WTC11 (cell line): ENCODE measurements at regions not wholly inside any gene's neighbourhood (a gene's known extent, or its start where the extent isn't known, plus 50 kb on each side); places are given as distances from the start of the nearest gene placed in this dataset.

Experiments used
- ATAC-seq: fragments of 200-7000 bp; cut with Tn5 transposase; 2 replicates; pipeline ENCODE4 v1.10.0; 2021; ENCODE audit warnings: mild to moderate bottlenecking, moderate library complexity
- CTCF ChIA-PET: fragments of 300-600 bp; sonication (Branson Sonifier 250); formaldehyde crosslinking; loops from one replicate; lab custom pipeline; 2021; ENCODE audit warnings: antibody characterized with exemption; lab: Charles Lee
- POLR2A ChIA-PET: fragments of 350-600 bp; sonication (Branson Sonifier 250); formaldehyde crosslinking; loops from one replicate; lab custom pipeline; 2021; ENCODE audit warnings: antibody characterized with exemption; lab: Charles Lee
- DNase-seq: peaks from one replicate; pipeline ENCODE4 v3.0.0; 2021; ENCODE audit warnings: low spot score
- H3K27ac Mint-ChIP-seq: 2 replicates; pipeline ENCODE4 v1.8.0; 2021; ENCODE audit warnings: mixed read lengths
- H3K27me3 Mint-ChIP-seq: 2 replicates; pipeline ENCODE4 v1.8.0; 2021; ENCODE audit warnings: low read depth, mild to moderate bottlenecking, moderate library complexity, mixed read lengths
- H3K36me3 Mint-ChIP-seq: 2 replicates; pipeline ENCODE4 v1.8.0; 2021; ENCODE audit warnings: mixed read lengths
- H3K4me1 Mint-ChIP-seq: 2 replicates; pipeline ENCODE4 v1.8.0; 2022; ENCODE audit warnings: mixed read lengths
- H3K4me3 Mint-ChIP-seq: 2 replicates; pipeline ENCODE4 v1.8.0; 2021; ENCODE audit warnings: mild to moderate bottlenecking, moderate library complexity, mixed read lengths
- H3K9me3 Mint-ChIP-seq: 2 replicates; pipeline ENCODE4 v1.8.0; 2021; ENCODE audit warnings: mixed read lengths
- CREB1 ChIP-seq: sonication (generic); formaldehyde crosslinking; IDR thresholded peaks from 2 replicates; pipeline ENCODE4 v1.8.0; 2023; ENCODE audit warnings: mild to moderate bottlenecking, missing genetic modification reagents
- EMX1 ChIP-seq: fragments of 250-450 bp; sonication (Bioruptor Pico); IDR thresholded peaks from 2 replicates; pipeline ENCODE4 v1.8.0; 2021; ENCODE audit warnings: mild to moderate bottlenecking
- ETV6 ChIP-seq: sonication (generic); formaldehyde crosslinking; IDR thresholded peaks from 2 replicates; pipeline ENCODE4 v1.8.1; 2022; ENCODE audit warnings: mild to moderate bottlenecking, missing genetic modification reagents
- HMGA2 ChIP-seq: fragments of 250-450 bp; sonication (Bioruptor Pico); IDR thresholded peaks from 2 replicates; pipeline ENCODE4 v1.4.0; 2021; ENCODE audit warnings: mild to moderate bottlenecking, moderate library complexity
- NR1H2 ChIP-seq: sonication (generic); formaldehyde crosslinking; IDR thresholded peaks from 2 replicates; pipeline ENCODE4 v1.9.0; 2021; ENCODE audit warnings: mild to moderate bottlenecking, moderate library complexity, missing genetic modification reagents
- OVOL2 ChIP-seq: fragments of 250-450 bp; sonication (Bioruptor Pico); IDR thresholded peaks from 2 replicates; pipeline ENCODE4 v1.9.0; 2021; ENCODE audit warnings: mild to moderate bottlenecking, borderline replicate concordance
- PRRX2 ChIP-seq: fragments of 250-450 bp; sonication (Bioruptor Pico); IDR thresholded peaks from 2 replicates; pipeline ENCODE4 v1.8.0; 2021; ENCODE audit warnings: mild to moderate bottlenecking
- SOX15 ChIP-seq: fragments of 250-450 bp; sonication (Bioruptor Pico); IDR thresholded peaks from 2 replicates; pipeline ENCODE4 v1.9.0; 2021; ENCODE audit warnings: mild to moderate bottlenecking
- TEAD4 ChIP-seq: sonication (generic); formaldehyde crosslinking; IDR thresholded peaks from 2 replicates; pipeline ENCODE4 v1.8.0; 2022; ENCODE audit warnings: mild to moderate bottlenecking, missing genetic modification reagents
- ZBTB21 ChIP-seq: sonication (generic); formaldehyde crosslinking; IDR thresholded peaks from 2 replicates; pipeline ENCODE4 v1.8.1; 2023; ENCODE audit warnings: mild to moderate bottlenecking, missing genetic modification reagents, borderline replicate concordance
- ZNF416 ChIP-seq: fragments of 250-450 bp; sonication (Bioruptor Pico); IDR thresholded peaks from 2 replicates; pipeline ENCODE4 v1.9.0; 2021; ENCODE audit warnings: mild to moderate bottlenecking, inconsistent platforms
- ZNF423 ChIP-seq: fragments of 250-450 bp; sonication (Bioruptor Pico); IDR thresholded peaks from 2 replicates; pipeline ENCODE4 v2.1.2; 2022; ENCODE audit warnings: mild to moderate bottlenecking, moderate library complexity
- ZNF671 ChIP-seq: fragments of 250-450 bp; sonication (Bioruptor Pico); IDR thresholded peaks from 2 replicates; pipeline ENCODE4 v1.8.0; 2021; ENCODE audit warnings: mild to moderate bottlenecking
- TF ChIP-seq, protein P1 (sequence below): sonication (generic); formaldehyde crosslinking; IDR thresholded peaks from 2 replicates; pipeline ENCODE4 v1.8.0; 2023; ENCODE audit warnings: missing genetic modification reagents, mild to moderate bottlenecking, borderline replicate concordance
- TF ChIP-seq, protein P2 (sequence below): sonication (generic); formaldehyde crosslinking; conservative IDR thresholded peaks from 2 replicates; pipeline ENCODE4 v1.8.1; 2022; ENCODE audit warnings: mild to moderate bottlenecking, missing genetic modification reagents
- TF ChIP-seq, protein P3 (sequence below): sonication (generic); formaldehyde crosslinking; IDR thresholded peaks from 2 replicates; pipeline ENCODE4 v1.8.0; 2022; ENCODE audit warnings: mild to moderate bottlenecking, missing genetic modification reagents
- TF ChIP-seq, protein P4 (sequence below): sonication (generic); formaldehyde crosslinking; IDR thresholded peaks from 2 replicates; pipeline ENCODE4 v1.8.0; 2022; ENCODE audit warnings: missing genetic modification reagents

DNA sequence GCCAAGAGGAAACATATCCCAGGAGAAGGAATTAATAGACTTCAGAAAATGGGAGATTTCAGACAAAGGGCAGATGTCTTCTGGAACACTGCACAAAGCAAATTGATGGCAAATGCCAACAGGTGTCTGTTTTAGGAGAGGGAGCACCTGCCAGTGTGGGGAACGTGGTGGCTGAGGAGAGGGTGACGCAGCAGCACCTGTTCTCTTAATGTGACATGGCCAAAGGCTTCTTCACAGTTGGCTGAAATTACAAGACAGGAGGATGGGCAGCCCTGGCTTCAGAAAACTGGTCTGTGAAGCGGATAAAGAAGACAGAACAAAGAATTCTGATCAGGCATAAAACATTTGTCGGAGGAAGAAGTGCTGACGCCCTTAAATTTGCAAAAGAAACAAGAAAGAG lies 178.7 kb upstream of the RUNX1 start:
- no peak for ATAC-seq
- Mint-ChIP-seq H3K9me3 (no peaks in the 10 kb centered on the region), H3K4me1 (peaks cover 42% of the 10 kb centered on the region), H3K27me3 (no peaks in the 10 kb centered on the region), H3K36me3 (no peaks in the 10 kb centered on the region), H3K27ac (peak overlapping the region; percentile 96), H3K4me3 (peak overlapping the region; percentile 30; the same call in 1 of the 2 replicates)
- ChIA-PET POLR2A (no interaction called here), CTCF (no interaction called here)
- DNase-seq = no peak
- TF ChIP-seq CREB1 (CRISPR knock-in tag) (no peak), PRRX2 (no peak), ZNF423 (CRISPR knock-in tag) (no peak), SOX15 (CRISPR knock-in tag) (no peak), ZNF416 (no peak), NR1H2 (CRISPR knock-in tag) (no peak), OVOL2 (no peak), HMGA2 (CRISPR knock-in tag) (no peak), ZBTB21 (CRISPR knock-in tag) (no peak), ETV6 (CRISPR knock-in tag) (no peak), TEAD4 (no peak), EMX1 (CRISPR knock-in tag) (no peak)
- TF ChIP-seq, protein P1, sequence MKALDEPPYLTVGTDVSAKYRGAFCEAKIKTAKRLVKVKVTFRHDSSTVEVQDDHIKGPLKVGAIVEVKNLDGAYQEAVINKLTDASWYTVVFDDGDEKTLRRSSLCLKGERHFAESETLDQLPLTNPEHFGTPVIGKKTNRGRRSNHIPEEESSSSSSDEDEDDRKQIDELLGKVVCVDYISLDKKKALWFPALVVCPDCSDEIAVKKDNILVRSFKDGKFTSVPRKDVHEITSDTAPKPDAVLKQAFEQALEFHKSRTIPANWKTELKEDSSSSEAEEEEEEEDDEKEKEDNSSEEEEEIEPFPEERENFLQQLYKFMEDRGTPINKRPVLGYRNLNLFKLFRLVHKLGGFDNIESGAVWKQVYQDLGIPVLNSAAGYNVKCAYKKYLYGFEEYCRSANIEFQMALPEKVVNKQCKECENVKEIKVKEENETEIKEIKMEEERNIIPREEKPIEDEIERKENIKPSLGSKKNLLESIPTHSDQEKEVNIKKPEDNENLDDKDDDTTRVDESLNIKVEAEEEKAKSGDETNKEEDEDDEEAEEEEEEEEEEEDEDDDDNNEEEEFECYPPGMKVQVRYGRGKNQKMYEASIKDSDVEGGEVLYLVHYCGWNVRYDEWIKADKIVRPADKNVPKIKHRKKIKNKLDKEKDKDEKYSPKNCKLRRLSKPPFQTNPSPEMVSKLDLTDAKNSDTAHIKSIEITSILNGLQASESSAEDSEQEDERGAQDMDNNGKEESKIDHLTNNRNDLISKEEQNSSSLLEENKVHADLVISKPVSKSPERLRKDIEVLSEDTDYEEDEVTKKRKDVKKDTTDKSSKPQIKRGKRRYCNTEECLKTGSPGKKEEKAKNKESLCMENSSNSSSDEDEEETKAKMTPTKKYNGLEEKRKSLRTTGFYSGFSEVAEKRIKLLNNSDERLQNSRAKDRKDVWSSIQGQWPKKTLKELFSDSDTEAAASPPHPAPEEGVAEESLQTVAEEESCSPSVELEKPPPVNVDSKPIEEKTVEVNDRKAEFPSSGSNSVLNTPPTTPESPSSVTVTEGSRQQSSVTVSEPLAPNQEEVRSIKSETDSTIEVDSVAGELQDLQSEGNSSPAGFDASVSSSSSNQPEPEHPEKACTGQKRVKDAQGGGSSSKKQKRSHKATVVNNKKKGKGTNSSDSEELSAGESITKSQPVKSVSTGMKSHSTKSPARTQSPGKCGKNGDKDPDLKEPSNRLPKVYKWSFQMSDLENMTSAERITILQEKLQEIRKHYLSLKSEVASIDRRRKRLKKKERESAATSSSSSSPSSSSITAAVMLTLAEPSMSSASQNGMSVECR (CRISPR knock-in tag) = no peak
- TF ChIP-seq, protein P2, sequence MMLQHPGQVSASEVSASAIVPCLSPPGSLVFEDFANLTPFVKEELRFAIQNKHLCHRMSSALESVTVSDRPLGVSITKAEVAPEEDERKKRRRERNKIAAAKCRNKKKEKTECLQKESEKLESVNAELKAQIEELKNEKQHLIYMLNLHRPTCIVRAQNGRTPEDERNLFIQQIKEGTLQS (CRISPR knock-in tag) = no peak

DNA sequence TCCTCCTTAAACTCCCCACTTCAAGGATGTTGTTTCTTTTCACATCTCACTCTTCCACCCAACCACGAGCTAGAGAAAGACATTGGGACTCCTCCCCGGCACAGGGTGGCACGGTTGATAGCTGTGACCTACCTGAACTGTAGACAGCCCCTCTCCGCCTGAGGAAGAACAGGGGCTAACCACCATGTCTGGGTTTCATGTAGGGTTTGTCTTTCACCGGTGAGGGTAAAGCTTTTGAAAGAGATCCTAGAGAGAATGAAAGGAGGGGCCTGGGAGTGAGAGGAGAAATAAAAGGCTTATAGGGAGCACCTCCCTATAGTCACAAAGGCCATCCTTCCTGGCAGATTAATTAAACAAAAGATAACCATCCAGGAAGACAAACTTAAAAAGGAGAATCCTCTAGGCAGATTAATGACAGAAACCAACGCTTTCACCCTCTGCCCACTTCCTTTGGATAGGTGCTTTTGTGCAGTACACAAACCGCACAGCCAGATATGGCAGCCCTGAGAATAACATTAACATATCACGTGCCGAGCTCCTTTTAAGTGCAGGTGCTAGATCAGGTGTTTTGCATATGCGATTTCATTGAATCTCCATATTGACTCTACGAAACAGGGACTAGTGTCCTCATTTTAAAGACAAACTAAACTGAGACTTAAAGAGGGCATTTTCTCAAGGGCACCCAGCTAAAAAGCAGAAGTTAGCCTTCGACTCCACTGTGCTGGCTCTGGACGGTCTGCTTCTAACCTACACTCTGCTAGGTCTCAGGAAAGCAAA lies 178.1 kb upstream of the RUNX1 start:
- Mint-ChIP-seq H3K27ac (peak overlapping the region; percentile 96), H3K4me3 (peak overlapping the region; percentile 30), H3K9me3 (peaks cover 1% of the 10 kb centered on the region; the same call in 1 of the 2 replicates), H3K27me3 (no peaks in the 10 kb centered on the region), H3K4me1 (peaks cover 48% of the 10 kb centered on the region), H3K36me3 (no peaks in the 10 kb centered on the region)
- DNase-seq (no peak), ATAC-seq (peak; percentile 34)
- TF ChIP-seq, protein P3, sequence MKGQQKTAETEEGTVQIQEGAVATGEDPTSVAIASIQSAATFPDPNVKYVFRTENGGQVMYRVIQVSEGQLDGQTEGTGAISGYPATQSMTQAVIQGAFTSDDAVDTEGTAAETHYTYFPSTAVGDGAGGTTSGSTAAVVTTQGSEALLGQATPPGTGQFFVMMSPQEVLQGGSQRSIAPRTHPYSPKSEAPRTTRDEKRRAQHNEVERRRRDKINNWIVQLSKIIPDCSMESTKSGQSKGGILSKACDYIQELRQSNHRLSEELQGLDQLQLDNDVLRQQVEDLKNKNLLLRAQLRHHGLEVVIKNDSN = 0 out of 2 replicates have a peak, but pooled peaks have one; percentile 16
- TF ChIP-seq, protein P4, sequence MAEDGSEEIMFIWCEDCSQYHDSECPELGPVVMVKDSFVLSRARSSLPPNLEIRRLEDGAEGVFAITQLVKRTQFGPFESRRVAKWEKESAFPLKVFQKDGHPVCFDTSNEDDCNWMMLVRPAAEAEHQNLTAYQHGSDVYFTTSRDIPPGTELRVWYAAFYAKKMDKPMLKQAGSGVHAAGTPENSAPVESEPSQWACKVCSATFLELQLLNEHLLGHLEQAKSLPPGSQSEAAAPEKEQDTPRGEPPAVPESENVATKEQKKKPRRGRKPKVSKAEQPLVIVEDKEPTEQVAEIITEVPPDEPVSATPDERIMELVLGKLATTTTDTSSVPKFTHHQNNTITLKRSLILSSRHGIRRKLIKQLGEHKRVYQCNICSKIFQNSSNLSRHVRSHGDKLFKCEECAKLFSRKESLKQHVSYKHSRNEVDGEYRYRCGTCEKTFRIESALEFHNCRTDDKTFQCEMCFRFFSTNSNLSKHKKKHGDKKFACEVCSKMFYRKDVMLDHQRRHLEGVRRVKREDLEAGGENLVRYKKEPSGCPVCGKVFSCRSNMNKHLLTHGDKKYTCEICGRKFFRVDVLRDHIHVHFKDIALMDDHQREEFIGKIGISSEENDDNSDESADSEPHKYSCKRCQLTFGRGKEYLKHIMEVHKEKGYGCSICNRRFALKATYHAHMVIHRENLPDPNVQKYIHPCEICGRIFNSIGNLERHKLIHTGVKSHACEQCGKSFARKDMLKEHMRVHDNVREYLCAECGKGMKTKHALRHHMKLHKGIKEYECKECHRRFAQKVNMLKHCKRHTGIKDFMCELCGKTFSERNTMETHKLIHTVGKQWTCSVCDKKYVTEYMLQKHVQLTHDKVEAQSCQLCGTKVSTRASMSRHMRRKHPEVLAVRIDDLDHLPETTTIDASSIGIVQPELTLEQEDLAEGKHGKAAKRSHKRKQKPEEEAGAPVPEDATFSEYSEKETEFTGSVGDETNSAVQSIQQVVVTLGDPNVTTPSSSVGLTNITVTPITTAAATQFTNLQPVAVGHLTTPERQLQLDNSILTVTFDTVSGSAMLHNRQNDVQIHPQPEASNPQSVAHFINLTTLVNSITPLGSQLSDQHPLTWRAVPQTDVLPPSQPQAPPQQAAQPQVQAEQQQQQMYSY = no peak
- TF ChIP-seq ZNF671 (CRISPR knock-in tag) = no peak
- ChIA-PET POLR2A (no interaction called here), CTCF (no interaction called here)
